ENCODE measurements at regions not wholly inside any gene's neighbourhood (a gene's known extent, or its start where the extent isn't known, plus 50 kb on each side); places are given as distances from the start of the nearest gene placed in this dataset.

GRCh38 chr20:19929481-19930145, 87.5 kb upstream of the NAA20 start:
- TF ChIP-seq CTCF (conservative IDR thresholded peaks at IDR 0.05 in 1 of 2, IDR thresholded peaks at IDR 0.05 in 1 of 2; ENCODE audit: extremely low read depth in 1 of 2, insufficient read depth in 1 of 2, low read depth in 1 of 2, low read length in 2 of 2) (no peak), EZH2 (IDR thresholded peaks at IDR 0.05; ENCODE audit: borderline replicate concordance, low read length) (no peak)

All from mammary epithelial cell (primary cell).